Vagina (tissue), 2 donors: ENCODE measurements at regions not wholly inside any gene's neighbourhood (a gene's known extent, or its start where the extent isn't known, plus 50 kb on each side); places are given as distances from the start of the nearest gene placed in this dataset.

ENCODE experiments used
- CTCF ChIP-seq, 3 experiments: fragments of 450-650 bp in 2 of 3; fragments of 200-600 bp in 1 of 3; sonication (generic) in 1 of 3; IDR thresholded peaks; one replicate each; pipeline ENCODE4 v1.5.1; 2017 to 2019; ENCODE audit warnings: antibody characterized with exemption in 3 of 3, mild to moderate bottlenecking in 2 of 3, moderate library complexity in 2 of 3
- POLR2A ChIP-seq, 2 donors: fragments of 450-650 bp; IDR thresholded peaks; one replicate each; pipeline ENCODE4 v1.6.1; 2017; ENCODE audit warnings: antibody characterized with exemption in 2 of 2, mild to moderate bottlenecking in 2 of 2, moderate library complexity in 2 of 2
- POLR2AphosphoS5 ChIP-seq, 2 donors: sonication (generic); formaldehyde crosslinking; IDR thresholded peaks; one replicate each; pipeline ENCODE4 v1.9.0; 2017; ENCODE audit warnings: antibody characterized with exemption in 2 of 2, mild to moderate bottlenecking in 2 of 2, low read depth in 1 of 2; ENCODE audit not compliant: insufficient read depth in 1 of 2

GRCh38 chr16:17567455-17567854 is 96.7 kb upstream of the XYLT1 start:
- TF ChIP-seq CTCF (IDR thresholded peaks at IDR 0.05) (no peak), POLR2A (IDR thresholded peaks at IDR 0.05) (no peak), POLR2AphosphoS5 (IDR thresholded peaks at IDR 0.05; ENCODE audit: insufficient read depth in 1 of 2, low read depth in 1 of 2) (no peak)
